Spleen (tissue), 11 donors: ENCODE measurements at regions not wholly inside any gene's neighbourhood (a gene's known extent, or its start where the extent isn't known, plus 50 kb on each side); places are given as distances from the start of the nearest gene placed in this dataset.

Source experiments
- DNase-seq: peaks from one replicate; pipeline ENCODE4 v3.0.0-alpha.2; 2020
- H3K27ac ChIP-seq, 8 donors: fragments of 200-600 bp; sonication (generic) in 7 of 8; 1 replicate in 4 of 8; 2 replicates in 4 of 8; pipeline versions ENCODE4 v1.5.0 to v1.8.0; 2016 to 2021; ENCODE audit warnings: inconsistent platforms in 4 of 8, mild to moderate bottlenecking in 4 of 8, moderate library complexity in 1 of 8
- H3K27me3 ChIP-seq, 7 donors: fragments of 200-600 bp; sonication (generic) in 6 of 7; replicated peaks in 1 of 7; 1 replicate in 4 of 7; 2 replicates in 3 of 7; pipeline versions ENCODE4 v1.5.0 to v1.8.0; 2016 to 2021; ENCODE audit warnings: inconsistent platforms in 3 of 7, mild to moderate bottlenecking in 1 of 7
- H3K36me3 ChIP-seq, 6 donors: fragments of 200-600 bp; sonication (generic) in 5 of 6; 1 replicate in 4 of 6; 2 replicates in 2 of 6; pipeline versions ENCODE4 v1.5.0 to v1.8.0; 2016 to 2021; ENCODE audit warnings: inconsistent platforms in 2 of 6
- H3K4me1 ChIP-seq, 6 donors: fragments of 200-600 bp; sonication (generic) in 5 of 6; 1 replicate in 3 of 6; 2 replicates in 3 of 6; pipeline versions ENCODE4 v1.5.0 to v1.8.0; 2016 to 2021; ENCODE audit warnings: inconsistent platforms in 3 of 6
- H3K4me3 ChIP-seq, 8 donors: fragments of 200-600 bp; sonication (generic) in 7 of 8; 1 replicate in 4 of 8; 2 replicates in 4 of 8; pipeline versions ENCODE4 v1.5.0 to v1.8.0; 2016 to 2021; ENCODE audit warnings: inconsistent platforms in 4 of 8, mild to moderate bottlenecking in 4 of 8, moderate library complexity in 2 of 8
- H3K9me3 ChIP-seq, 8 donors: fragments of 200-600 bp; sonication (generic) in 7 of 8; 1 replicate in 4 of 8; 2 replicates in 4 of 8; pipeline versions ENCODE4 v1.5.0 to v1.8.0; 2016 to 2021; ENCODE audit warnings: inconsistent platforms in 4 of 8
- POLR2A ChIP-seq, 3 donors: fragments of 450-650 bp; IDR thresholded peaks; one replicate each; pipeline ENCODE4 v1.5.1; 2017; ENCODE audit warnings: antibody characterized with exemption in 3 of 3, mild to moderate bottlenecking in 1 of 3
- POLR2AphosphoS5 ChIP-seq, 3 donors: sonication (generic); formaldehyde crosslinking; IDR thresholded peaks; one replicate each; pipeline ENCODE4 v1.5.1; 2017; ENCODE audit warnings: antibody characterized with exemption in 3 of 3
- WGBS, 5 donors: extraction: QIAGEN DNeasy Blood & Tissue Kit in 3 of 5; methylation state at CpG; one replicate each; pipeline versions ENCODE4 v1.1.5 to v1.1.7; 2013 to 2018; 5-methylcytosine and 5-hydroxymethylcytosine counted together
- intact Hi-C: fragments of 100-400 bp; cut with DNase I; formaldehyde crosslinking; loops from one replicate; pipeline ENCODE4 v1.15.0; 2023; ENCODE audit warnings: low total_unique reads
- TF ChIP-seq, protein P1 (sequence below), 11 experiments: fragments of 200-600 bp in 7 of 11; fragments of 450-650 bp in 4 of 11; sonication (generic) in 4 of 11; IDR thresholded peaks in 8 of 11; conservative IDR thresholded peaks in 3 of 11; 1 replicate in 7 of 11; 2 replicates in 4 of 11; pipeline versions ENCODE4 v1.4.0 to v1.8.0; 2016 to 2021; ENCODE audit warnings: antibody characterized with exemption in 11 of 11, inconsistent platforms in 4 of 11, mild to moderate bottlenecking in 1 of 11
- donor health status: healthy with polysubstance abuse.
- donor health status: DM: no; HTN: no; CAD: no; lungs with moderate emphysema.
- donor health status: DM: no; HTN: no; CAD: no.
- donor health status: Bipolar disorder and iron deficiency.
- donor health status: healthy.
- donor health status: DM: no; HTN: no; CAD: no.
- donor health status: DM: yes; HTN: yes; CAD: no.

GRCh38 chr2:121049950-121050585 is 234.9 kb downstream of the TFCP2L1 start:
- intact Hi-C loops, result no loop called here
- DNase-seq, result no peak
- 54 to 56% (median 55%) methylated on average over 11 of the region's 11 CpGs for WGBS, 5 donors

DNA sequence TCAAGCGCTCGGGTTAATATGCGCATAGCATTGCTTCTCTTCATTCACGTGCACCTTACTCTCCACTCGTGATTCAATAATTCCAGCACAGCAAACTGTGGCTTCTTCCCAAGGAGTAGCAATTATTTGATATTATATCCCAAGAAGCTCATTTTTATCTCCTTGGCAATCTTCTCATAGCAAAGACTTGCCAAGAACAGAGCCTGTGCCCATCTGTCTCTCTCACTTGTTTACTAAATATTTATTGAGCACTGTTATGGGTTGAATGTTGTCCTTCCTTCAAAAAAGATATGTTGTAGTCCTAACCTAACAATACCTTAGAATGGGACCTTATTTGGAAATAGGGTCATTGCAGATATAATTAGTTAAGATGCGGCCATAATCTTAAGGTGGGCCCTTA is 233.7 kb downstream of the TFCP2L1 start:
- no peaks in the 10 kb centered on the region for H3K36me3 ChIP-seq
- H3K4me3 ChIP-seq, result no peak overlapping the region
- DNase-seq, result no peak

More at GRCh38 chr2:121049950-121050585, 234.9 kb downstream of the TFCP2L1 start:
- no peaks in the 10 kb centered on the region for H3K4me1 ChIP-seq
- H3K36me3 ChIP-seq, result no peaks in the 10 kb centered on the region
- TF ChIP-seq POLR2AphosphoS5 (IDR thresholded peaks at IDR 0.05) (no peak), POLR2A (IDR thresholded peaks at IDR 0.05) (no peak)
- TF ChIP-seq, protein P1, sequence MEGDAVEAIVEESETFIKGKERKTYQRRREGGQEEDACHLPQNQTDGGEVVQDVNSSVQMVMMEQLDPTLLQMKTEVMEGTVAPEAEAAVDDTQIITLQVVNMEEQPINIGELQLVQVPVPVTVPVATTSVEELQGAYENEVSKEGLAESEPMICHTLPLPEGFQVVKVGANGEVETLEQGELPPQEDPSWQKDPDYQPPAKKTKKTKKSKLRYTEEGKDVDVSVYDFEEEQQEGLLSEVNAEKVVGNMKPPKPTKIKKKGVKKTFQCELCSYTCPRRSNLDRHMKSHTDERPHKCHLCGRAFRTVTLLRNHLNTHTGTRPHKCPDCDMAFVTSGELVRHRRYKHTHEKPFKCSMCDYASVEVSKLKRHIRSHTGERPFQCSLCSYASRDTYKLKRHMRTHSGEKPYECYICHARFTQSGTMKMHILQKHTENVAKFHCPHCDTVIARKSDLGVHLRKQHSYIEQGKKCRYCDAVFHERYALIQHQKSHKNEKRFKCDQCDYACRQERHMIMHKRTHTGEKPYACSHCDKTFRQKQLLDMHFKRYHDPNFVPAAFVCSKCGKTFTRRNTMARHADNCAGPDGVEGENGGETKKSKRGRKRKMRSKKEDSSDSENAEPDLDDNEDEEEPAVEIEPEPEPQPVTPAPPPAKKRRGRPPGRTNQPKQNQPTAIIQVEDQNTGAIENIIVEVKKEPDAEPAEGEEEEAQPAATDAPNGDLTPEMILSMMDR (IDR thresholded peaks at IDR 0.05 in 8 of 11, conservative IDR thresholded peaks at IDR 0.05 in 3 of 11), result no peak
- no peak overlapping the region for H3K4me3 ChIP-seq
- no peak overlapping the region for H3K27ac ChIP-seq
- peaks cover 0 to 25% (median 0%) of the 10 kb centered on the region in 7 donors for H3K27me3 ChIP-seq
- peaks cover 0 to 9% (median 0%) of the 10 kb centered on the region in 8 donors for H3K9me3 ChIP-seq

GRCh38 chr2:121052023-121052422 is 233.0 kb downstream of the TFCP2L1 start:
- Histone ChIP-seq H3K36me3 (no peaks in the 10 kb centered on the region), H3K4me3 (no peak overlapping the region), H3K4me1 (no peaks in the 10 kb centered on the region), H3K9me3 (peaks cover 0 to 9% (median 0%) of the 10 kb centered on the region in 8 donors), H3K27ac (no peak overlapping the region), H3K27me3 (peaks cover 0 to 20% (median 0%) of the 10 kb centered on the region in 7 donors)
- intact Hi-C loops, result no loop called here
- TF ChIP-seq, protein P1 (IDR thresholded peaks at IDR 0.05 in 8 of 11, conservative IDR thresholded peaks at IDR 0.05 in 3 of 11), result no peak
- no peak for TF ChIP-seq POLR2A (IDR thresholded peaks at IDR 0.05)
- TF ChIP-seq POLR2AphosphoS5 (IDR thresholded peaks at IDR 0.05), result no peak
- 73 to 84% (median 78%) methylated on average over 11 of the region's 11 CpGs for WGBS, 5 donors
- DNase-seq, result no peak

More for the DNA sequence above, 233.7 kb downstream of the TFCP2L1 start:
- 73 to 80% (median 76%) methylated on average over 6 of the region's 6 CpGs for WGBS, 5 donors
- Histone ChIP-seq H3K27me3 (peaks cover 0 to 16% (median 0%) of the 10 kb centered on the region in 7 donors), H3K9me3 (peaks cover 0 to 9% (median 0%) of the 10 kb centered on the region in 8 donors), H3K4me1 (no peaks in the 10 kb centered on the region), H3K27ac (no peak overlapping the region)
- intact Hi-C loops, result no loop called here
- no peak for TF ChIP-seq POLR2A (IDR thresholded peaks at IDR 0.05)
- no peak for TF ChIP-seq POLR2AphosphoS5 (IDR thresholded peaks at IDR 0.05)
- TF ChIP-seq, protein P1 (IDR thresholded peaks at IDR 0.05 in 8 of 11, conservative IDR thresholded peaks at IDR 0.05 in 3 of 11), result no peak

- intact Hi-C loops, result no loop called here
These were observed 232.5 kb downstream of the TFCP2L1 start for GRCh38 chr2:121052521-121052920.

More at GRCh38 chr2:121052521-121052920, 232.5 kb downstream of the TFCP2L1 start:
- no peak for DNase-seq
- H3K27ac ChIP-seq, result no peak overlapping the region
- no peaks in the 10 kb centered on the region for H3K36me3 ChIP-seq
- H3K4me1 ChIP-seq, result no peaks in the 10 kb centered on the region
- H3K9me3 ChIP-seq, result peaks cover 0 to 9% (median 0%) of the 10 kb centered on the region in 8 donors
- no peak for TF ChIP-seq POLR2A (IDR thresholded peaks at IDR 0.05)
- peaks cover 0 to 25% (median 0%) of the 10 kb centered on the region in 7 donors for H3K27me3 ChIP-seq
- no peak overlapping the region for H3K4me3 ChIP-seq
- WGBS, 5 donors, result 59 to 79% (median 72%) methylated on average over 6 of the region's 6 CpGs
